GM21528 (cell line): ENCODE measurements at regions not wholly inside any gene's neighbourhood (a gene's known extent, or its start where the extent isn't known, plus 50 kb on each side); places are given as distances from the start of the nearest gene placed in this dataset.

ENCODE experiments used
- ATAC-seq: cut with Tn5 transposase; IDR thresholded peaks from one replicate; pipeline ENCODE4 v1.9.1; 2021; ENCODE audit warnings: mild to moderate bottlenecking, moderate library complexity; ENCODE audit not compliant: unreplicated experiment, low FRiP score

DNA sequence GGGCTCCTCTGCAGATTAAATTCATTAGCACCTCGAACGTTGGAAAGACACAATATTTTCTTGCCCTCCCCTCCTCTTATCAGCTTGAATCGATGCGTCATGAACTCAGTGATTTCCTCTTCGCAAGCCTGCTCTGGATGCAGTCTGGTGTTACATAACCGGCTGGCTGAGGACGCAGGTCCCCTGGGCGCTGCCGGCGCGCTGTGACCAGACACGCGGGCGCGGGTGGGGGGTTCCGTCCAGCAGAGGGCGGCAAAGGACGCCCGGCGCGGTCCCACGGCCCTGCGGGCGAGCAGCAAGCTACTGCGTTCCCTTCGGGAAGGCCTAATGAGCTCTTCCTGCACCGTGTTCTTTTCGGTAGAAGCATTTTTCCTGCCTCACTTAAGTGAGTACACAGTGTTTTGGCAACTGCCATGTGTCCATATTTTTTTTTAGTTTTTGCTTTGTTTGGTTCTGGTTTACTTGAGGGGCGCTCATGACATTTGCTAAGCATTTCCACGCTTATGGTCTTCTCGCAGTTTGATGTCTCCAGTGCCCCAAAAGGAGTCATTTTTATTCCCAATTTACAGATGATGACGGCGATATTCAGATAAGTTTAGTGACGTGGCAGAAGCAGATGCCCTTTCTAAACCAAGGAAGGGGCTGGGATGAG is 112.2 kb upstream of the MBNL2 start:
- peak; percentile 92 for ATAC-seq

DNA sequence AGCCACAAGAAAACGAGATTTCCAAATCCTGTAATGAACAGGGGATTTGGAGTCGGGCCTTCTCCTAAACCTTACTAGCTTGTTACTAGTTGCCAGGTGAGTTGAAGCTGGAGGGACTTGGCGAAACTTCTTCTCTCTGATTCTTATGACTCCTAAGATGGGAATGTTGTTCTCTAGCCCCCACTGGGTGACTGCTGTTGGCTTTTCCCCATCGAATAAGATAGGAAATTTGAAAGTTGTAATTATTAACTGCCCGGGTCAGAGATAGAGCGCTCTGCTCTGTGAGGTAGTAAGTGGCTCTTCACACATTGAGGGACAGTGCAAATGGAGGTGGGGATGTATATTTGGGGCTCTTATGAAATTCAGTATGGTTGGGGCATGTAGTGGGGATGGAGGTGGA is 111.2 kb upstream of the MBNL2 start:
- ATAC-seq = no peak

DNA sequence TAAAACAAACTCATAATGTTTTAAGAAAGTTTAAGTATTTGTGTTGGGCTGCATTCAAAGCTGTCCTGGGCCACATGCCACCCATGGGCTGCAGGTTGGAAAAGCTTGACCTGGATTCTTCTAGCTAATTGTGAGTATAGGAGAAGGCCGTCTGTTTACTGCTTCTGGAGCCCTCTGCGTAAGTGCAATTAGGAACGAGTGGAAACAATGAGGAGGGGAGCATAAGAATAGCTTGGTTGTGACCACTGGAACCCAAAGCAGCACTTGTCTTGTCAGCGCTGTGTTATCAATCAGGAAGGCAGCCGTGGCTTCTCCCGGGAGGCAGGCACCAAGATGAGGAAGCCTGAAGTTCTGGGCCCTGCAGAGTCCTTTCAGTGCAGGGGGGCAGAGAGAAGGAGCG is 110.4 kb upstream of the MBNL2 start:
- no peak for ATAC-seq

DNA sequence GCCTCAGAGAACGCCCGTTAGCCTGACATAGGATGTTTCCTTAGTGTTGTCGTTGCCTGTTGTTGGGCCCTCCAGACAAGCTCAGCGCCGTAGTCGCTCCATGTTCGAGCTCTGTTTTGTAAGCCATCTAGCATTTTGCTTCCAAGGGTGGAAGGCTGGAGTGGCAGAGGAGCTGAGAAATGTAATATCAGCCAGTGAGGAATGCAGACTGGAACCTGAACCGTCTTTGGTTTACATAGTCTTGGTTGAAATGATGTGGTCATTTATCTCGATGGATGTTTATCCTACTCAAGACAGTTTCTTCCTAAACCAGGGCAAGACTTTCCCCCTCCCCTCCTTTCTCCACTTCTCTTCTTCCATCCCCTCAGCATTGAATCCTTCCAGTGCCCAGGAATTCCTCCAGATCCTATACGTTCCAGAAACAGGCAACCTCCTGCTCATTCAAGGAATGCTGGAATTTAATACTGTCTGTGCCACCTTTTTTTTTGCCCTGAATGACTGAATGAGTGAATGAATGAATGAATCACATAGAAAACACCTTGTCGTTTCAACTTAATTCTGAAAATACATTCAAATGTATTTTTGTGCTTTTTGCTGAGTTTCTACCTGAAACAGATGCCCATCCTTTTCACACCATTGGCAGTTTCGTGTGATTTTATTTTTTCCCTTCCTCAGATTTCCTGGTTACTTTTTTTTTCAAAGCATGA is 109.5 kb upstream of the MBNL2 start:
- ATAC-seq = no peak

DNA sequence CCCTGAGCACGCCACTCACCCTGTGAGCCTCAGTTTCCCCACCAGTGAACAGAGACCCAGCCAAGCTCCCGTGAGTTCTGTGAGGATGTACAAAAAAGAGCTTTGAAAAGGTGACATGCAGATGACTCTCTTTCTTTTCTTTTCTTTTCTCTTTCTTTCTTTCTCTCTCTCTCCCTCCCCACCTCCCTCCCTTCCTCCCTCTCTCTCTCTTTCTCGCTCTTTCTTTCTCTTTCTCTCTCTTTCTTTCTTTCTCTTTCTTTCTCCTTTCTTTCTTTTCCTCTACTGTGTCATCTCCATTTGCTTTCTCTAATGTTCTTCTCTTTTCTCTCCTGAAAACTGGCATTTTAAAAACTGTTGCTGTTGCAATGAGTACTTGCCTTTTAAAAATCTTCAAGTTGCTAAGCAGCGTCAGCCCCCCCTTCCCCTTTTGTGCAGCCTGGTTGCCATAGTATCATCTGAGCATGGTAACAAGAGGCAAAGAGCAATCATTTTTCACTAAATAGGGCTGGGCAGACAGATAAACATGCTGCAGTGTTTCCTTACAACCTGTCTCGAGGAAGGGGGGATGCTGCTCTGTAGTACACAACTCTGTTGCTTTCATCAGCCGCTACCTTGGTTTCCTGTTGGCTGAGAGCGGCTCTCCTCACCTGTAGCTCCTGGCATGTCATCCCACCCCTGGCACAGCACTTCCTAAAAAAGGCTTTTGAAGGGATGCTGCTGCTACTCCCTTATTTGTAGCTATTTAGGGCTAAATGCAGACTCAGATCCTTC is 108.7 kb upstream of the MBNL2 start:
- ATAC-seq = no peak

DNA sequence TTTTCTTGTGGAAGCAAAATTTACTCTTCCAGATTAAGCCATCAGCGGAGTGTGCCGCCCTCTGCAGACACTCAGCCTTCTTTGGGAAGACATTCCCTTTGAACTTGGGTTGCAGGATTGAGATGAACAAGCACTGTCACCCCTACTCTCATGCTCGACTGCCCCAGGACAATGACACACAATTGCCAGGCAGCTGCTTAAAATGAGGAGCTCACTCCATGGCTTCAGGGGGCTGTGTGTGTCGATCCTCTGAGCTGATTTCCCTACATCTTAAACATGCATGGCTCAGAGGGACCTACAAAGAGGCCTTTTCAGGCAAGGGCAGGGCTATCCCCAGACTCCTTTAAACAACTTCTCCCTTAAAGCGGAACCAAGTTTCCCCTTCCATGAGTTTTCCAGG is 107.5 kb upstream of the MBNL2 start:
- ATAC-seq = no peak

DNA sequence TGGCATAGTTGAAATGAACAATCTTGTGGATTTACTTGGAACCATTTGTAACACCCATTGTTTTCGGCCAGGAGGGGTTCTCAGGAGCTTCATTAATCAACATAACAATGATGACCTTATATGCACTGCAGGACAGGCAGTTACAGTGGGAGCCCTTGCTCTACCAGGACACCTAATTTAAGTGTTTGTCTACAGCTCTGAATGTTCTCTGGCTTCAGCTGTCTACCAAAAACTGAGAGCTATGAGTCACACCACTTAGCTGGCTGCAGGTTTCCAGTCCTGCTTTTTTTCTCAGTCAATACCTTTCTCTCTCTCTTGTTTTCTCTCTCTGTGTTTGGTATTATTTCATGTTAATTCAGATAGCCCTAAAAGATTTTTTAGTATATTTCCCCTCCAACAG is 105.4 kb upstream of the MBNL2 start:
- no peak for ATAC-seq

DNA sequence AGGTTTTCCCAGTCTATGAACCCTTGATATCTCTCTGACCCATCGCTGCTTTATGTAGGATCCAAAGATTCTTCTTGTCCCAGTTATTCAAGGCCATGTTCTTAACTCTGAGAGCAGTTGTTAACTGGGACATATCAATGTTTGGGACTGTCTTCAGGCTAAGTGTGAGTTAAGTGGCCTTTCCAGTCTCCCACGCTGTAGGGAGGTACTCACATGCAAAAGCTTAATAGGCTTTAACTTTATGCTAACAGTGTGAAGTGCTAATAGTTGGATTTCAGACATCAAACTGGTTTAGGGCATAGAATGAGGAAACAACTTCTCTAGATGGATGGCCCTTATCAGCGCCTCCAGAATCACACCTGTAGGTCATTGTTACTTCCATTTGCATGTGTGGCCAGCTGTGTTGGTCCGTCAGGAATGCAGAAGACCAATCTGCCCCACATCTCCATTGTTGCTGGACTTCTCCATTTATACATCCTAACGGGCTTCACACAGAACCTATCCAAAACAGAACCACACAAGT is 104.7 kb upstream of the MBNL2 start:
- ATAC-seq = no peak

DNA sequence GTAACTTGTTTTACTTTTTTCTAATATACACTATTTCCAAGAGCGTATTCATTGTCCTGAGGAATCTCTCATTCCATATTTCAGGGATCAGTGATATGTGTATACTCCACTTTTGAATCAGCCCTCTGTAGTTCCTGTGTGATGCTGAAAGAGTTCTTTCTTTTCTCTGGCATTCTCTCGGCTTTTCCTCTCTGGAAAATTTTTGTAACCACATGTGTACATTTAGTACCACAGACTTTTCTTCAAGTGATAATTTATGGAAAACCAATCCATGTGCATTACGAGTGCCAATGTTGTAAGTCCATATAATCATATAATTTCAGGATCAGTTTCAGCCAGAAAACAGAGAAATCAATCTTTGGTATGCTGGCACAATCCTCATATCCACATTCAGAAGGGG is 102.2 kb upstream of the MBNL2 start:
- ATAC-seq = no peak

DNA sequence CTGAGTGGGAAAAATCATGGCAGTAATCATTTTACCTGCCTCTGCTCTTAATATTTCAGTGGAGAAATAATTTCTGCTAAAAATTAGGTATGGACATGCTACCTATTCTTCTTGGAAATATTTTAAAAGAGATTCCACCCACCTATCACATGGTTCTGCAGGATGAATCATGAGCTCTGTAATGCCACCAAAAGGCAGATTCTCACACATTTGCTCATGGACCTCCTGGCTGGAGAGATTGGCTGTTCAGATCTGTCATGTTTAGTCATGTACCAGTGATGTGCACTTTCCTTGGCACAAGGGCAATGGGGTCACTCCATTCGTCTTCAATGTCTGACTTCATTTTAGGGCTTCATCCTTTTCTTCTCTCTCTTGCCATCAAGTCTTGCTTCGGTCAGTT is 101.8 kb upstream of the MBNL2 start:
- ATAC-seq = no peak

DNA sequence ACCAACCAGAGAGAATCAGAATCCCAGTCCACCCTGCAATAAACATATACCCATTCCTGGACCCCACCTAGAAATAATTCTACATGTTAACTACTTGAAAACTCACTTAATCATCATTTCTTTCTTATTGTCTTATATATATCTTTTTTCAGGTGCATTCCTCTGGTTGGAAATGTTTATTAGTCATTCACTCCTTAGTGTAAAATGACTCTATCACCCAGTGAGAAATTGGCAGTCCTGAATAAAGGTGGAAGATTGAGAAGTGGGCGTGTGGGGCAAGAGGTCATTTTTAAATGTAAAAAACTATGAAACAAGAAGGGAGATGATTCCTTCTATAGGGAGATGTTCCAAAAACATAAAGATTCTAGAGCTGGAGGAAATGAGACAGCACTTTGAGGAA is 101.2 kb upstream of the MBNL2 start:
- ATAC-seq = no peak

DNA sequence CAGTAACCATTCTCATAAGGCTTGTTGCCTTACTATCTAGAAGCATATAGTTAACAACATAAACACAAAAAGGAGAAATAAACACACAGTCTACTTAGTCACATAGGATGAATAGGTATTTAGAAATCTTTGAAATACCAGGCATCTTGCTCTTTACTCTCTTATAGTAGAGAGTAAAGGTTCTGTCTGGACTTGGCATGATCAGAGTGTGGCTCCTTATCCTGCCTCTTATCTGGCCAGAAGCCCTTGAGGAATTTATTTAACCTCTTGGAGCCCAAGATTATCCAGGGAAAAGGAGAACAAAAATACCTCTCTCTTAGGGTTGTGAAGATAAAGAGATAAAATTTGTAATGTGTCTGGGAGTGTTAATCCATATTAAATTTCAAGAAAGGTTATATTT is 100.2 kb upstream of the MBNL2 start:
- no peak for ATAC-seq

DNA sequence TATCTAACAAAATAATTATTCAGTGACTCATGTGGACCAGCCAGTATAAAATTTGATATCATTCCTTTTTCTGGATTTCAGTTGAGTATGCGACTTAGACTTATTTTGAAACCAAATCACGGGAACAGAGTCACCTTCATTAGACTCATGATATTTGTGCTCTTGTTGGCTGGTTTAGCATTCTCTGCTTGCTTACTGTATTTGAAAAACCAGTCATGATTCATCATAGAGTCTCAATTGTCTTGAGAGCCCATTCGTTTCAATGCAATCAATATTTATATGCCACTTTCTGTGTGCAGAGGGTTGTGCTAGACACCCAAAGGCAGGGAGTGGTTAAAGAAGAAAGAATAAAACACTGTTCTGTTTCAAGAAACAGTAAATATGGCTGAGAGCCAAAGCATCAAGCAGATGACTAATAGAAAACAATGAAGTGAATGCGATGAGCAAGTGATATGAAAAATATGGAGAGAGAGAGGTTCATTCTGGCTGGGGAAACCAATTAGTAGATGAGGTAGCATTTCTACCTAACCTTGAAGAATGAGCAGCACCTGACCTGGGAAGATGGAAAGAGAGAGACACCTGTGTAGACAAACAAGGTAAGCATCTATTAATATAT is 99.6 kb upstream of the MBNL2 start:
- ATAC-seq = no peak

DNA sequence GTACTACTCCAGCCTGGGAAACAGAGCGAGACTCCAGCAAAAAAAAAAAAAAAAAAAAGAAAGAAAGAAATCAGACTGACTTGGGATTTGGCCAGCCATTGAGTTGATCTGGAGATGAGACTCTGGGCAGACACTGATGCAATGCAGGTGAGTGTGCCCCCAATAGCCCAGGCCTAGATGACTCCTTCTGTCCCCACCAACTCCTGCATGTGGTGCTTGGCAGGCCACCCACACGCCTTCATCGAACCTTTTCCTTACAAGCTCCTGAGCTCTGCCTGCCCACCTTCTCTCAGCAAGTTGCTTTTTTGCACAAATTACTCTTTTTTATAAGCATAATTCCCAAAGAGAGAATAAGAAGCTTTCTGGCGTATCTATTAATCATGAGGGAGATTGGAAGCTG is 97.9 kb upstream of the MBNL2 start:
- ATAC-seq = no peak

DNA sequence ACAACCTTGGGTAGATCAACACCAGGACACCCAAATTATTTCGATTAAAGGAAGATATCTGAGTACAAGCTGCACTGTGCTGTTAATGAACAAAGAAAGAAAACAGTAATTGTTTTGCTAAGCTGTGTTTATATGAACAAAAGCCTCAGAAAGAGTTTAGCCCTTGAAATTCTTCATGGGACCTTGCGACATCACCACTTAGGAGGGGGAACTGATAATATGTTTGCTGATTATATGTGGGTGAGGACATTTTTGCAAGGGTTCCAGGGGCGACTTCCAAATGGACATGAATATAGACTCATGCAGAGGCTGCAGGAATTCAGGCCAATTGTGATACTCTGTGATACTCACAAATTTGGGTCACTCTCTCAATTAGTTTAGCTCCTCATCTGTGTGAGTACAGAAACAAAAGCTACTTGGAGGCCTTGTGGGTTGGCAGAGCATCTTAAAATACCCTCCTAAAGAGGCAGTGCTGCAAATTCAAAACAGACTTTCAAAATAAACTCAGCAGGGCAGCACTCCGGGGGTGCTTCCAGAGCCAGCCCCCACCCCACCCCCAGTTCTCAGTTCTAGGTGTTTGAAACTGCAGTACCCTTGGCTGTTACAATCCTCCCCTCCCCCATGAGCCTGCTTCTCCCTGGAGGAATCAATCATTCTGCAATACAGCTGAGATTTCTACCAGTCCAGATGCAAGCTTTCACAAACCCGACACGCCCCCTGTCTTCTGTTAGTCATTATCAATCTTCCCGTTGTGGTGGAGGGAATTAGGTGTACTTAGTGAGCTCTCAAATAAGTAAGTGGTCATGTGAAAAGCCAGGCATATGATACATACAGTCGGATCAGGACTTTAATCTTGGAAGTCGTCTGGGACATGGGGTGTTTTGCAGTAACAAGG is 97.0 kb upstream of the MBNL2 start:
- peak; percentile 49 for ATAC-seq

DNA sequence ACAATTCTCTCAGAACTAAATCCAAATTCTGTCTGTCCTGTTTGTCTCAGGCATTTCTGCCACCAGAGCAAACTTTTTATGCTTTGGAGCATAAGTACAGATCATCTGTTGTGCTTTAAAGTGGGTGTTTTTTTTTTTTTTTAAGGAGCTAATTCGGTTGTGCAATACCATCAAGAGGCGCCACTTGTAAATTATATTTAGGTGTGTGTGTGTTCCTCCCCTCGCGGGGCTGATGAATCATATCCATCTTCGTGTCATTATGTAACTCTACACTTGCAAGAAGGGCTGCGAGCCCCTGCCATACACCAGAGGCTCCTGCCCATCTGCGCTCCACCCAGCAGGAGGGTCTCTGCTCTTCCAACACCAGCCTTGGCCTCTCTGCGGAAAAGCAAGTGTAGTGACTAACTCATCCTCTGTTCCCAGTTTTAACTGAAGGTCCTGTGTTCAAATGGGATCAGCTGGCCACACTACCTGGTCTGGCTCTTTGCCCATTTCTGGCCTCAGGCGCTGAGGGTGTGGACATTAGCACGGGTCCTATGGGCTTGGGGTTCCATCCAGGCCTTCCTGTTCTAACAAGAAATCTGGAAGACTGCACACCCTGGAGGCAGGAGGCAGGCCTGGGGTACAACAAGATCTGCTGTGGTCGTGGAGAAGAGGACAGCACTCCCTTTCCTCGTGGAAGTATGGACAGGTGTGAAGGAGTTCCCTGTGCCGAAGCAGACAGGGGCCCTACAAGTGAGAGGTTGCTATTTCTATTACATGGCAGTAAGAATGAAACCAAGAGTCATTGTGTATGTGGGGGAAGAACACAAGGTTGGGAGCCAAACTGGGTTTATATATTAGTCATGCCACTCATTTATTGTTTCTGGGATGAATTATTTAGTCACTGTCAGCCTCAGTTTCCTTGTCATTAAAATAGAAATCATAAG is 96.1 kb upstream of the MBNL2 start:
- ATAC-seq = peak; percentile 93

DNA sequence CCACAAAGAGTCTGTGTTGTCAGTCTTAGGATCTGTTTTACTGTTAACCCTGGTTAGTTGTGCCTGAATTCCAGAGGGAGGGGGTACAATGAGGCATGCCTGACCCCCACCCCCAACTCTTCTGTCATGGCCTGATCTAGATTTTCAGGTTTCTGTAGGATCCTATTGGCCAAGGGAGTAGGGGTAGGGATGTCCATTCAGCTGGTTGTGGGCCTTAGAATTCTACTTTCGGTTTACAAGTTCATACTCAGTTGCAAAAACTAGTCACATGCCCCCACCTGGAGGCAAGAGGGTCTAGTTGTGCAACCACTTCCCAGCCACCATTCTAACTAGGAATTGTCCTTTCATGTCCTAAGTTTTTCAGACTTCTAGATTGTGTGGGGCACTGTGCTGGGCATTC is 94.3 kb upstream of the MBNL2 start:
- ATAC-seq = no peak

DNA sequence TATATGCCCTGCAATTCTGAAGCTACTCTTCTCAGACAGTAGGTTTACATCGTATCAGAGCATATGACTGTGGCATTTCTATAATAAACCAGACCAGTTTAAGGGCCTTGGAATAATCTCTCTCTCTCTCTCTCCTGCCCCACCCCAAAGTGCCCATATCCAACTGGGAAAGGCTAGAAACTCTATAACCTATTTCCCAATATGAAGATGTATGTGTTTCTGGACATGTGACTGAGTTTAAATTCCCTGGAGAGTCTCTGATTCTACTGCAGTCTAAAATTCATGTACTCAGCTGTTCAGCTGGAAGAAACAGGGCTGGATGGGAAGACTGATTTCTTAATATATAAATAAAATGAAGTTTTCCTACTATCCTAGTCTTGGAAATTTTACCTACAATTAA is 91.9 kb upstream of the MBNL2 start:
- no peak for ATAC-seq

DNA sequence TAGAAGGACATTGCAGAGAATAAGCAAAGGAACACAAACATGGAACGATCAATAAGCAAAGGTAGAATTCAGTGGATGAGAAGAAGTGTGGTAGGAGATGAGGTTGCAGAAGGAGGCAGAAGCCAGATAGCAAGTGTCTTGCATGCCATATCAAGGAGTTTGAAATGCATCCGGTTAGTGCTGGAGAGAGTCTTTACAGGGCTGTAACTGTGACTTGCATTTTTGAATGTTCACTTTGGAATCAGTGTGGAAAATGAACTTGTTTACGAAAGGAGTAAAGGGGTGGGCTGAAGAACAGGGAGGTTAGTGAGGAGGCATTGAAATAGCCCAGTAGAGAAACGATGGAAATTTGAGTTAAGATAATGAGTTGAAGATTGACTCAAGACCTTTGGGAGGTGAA is 90.7 kb upstream of the MBNL2 start:
- ATAC-seq = no peak
